Stimulated activated naive CD8-positive, alpha-beta T cell treated with anti-CD3 and anti-CD28 coated beads, Interleukin-15, amount 100 ng/mL, for 72 hours (primary cell): ENCODE measurements at regions not wholly inside any gene's neighbourhood (a gene's known extent, or its start where the extent isn't known, plus 50 kb on each side); places are given as distances from the start of the nearest gene placed in this dataset.

ENCODE experiments used
- ATAC-seq: fragments of 150-1000 bp; cut with Tn5 transposase; 2 replicates; pipeline ENCODE4 v1.10.0; 2021; ENCODE audit warnings: mild to moderate bottlenecking, moderate library complexity
- DNase-seq, 2 donors: peaks; one replicate each; pipeline ENCODE4 v3.0.0; 2021 to 2022
- H3K27ac Mint-ChIP-seq, 2 donors: one replicate each; pipeline ENCODE4 v1.8.0; 2022; ENCODE audit warnings: mild to moderate bottlenecking in 2 of 2, mixed read lengths in 2 of 2, moderate library complexity in 2 of 2
- H3K27me3 Mint-ChIP-seq: one replicate; pipeline ENCODE4 v1.8.0; 2022; ENCODE audit warnings: mixed read lengths
- H3K4me1 Mint-ChIP-seq: one replicate; pipeline ENCODE4 v1.8.0; 2022; ENCODE audit warnings: mild to moderate bottlenecking, mixed read lengths
- H3K4me3 Mint-ChIP-seq, 2 donors: one replicate each; pipeline ENCODE4 v1.8.0; 2022; ENCODE audit warnings: mild to moderate bottlenecking in 2 of 2, mixed read lengths in 2 of 2, moderate library complexity in 1 of 2
- H3K9me3 Mint-ChIP-seq, 2 donors: one replicate each; pipeline ENCODE4 v1.8.0; 2022; ENCODE audit warnings: mixed read lengths in 2 of 2

DNA sequence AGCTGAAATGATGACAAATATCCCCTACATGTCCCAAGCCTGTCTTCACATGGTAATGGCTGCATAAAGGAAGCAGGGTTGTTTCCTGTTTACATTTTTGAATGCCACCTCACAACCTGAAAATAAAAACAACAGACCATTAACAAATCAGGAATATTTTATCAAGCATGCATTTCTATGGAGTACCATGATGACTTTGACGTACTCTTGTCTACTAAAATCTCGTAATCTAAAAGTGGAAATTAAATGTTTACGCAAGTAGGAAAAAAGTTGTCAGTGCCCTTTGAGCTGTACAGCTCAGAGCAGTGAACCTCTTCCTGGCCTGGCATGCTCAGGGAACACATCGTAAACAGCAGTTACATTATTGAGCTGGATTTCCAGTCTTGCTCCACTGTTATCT lies 194.1 kb downstream of the INHBA start:
- Mint-ChIP-seq H3K9me3 (peaks cover 9 to 21% of the 10 kb centered on the region in 2 donors), H3K4me1 (no peaks in the 10 kb centered on the region), H3K27ac (no peak overlapping the region), H3K27me3 (peaks cover 6% of the 10 kb centered on the region), H3K4me3 (no peak overlapping the region)
- no peak for DNase-seq
- no peak for ATAC-seq

- Mint-ChIP-seq H3K27ac (no peak overlapping the region), H3K9me3 (peaks cover 9 to 21% of the 10 kb centered on the region in 2 donors), H3K4me3 (no peak overlapping the region), H3K27me3 (peaks cover 6% of the 10 kb centered on the region), H3K4me1 (no peaks in the 10 kb centered on the region)
- ATAC-seq (no peak), DNase-seq (no peak)
Measured at GRCh38 chr7:41507686-41508268, 195.1 kb downstream of the INHBA start.

GRCh38 chr7:41504214-41504980 lies 198.5 kb downstream of the INHBA start:
- Mint-ChIP-seq H3K9me3 (peaks cover 9 to 11% of the 10 kb centered on the region in 2 donors), H3K27ac (no peak overlapping the region), H3K4me3 (no peak overlapping the region), H3K4me1 (no peaks in the 10 kb centered on the region), H3K27me3 (peaks cover 6% of the 10 kb centered on the region)
- DNase-seq (no peak), ATAC-seq (no peak)

DNA sequence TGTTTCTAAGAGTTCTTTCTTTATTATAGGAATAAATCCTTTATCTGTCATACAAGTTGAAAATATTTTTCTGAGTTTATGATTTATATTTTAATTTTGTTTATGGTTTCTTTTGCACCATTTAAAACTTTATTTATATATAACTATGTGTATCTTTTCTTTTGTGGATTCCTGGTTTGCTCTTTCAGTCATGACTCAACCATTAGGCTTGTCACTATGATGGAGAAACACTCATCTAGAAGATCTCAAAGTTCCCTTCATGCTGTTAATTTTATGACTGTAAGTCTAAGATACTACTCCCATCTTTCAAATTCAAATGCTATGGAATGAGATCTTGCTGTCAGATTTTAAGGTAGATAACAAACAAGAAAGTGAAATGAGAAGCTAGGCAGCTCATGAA lies 199.5 kb downstream of the INHBA start:
- peaks cover 9 to 20% of the 10 kb centered on the region in 2 donors for H3K9me3 Mint-ChIP-seq
- no peak for DNase-seq
- no peak overlapping the region for H3K4me3 Mint-ChIP-seq
- no peak for ATAC-seq
- H3K27ac Mint-ChIP-seq = no peak overlapping the region
- no peaks in the 10 kb centered on the region for H3K4me1 Mint-ChIP-seq
- peaks cover 6% of the 10 kb centered on the region for H3K27me3 Mint-ChIP-seq

DNA sequence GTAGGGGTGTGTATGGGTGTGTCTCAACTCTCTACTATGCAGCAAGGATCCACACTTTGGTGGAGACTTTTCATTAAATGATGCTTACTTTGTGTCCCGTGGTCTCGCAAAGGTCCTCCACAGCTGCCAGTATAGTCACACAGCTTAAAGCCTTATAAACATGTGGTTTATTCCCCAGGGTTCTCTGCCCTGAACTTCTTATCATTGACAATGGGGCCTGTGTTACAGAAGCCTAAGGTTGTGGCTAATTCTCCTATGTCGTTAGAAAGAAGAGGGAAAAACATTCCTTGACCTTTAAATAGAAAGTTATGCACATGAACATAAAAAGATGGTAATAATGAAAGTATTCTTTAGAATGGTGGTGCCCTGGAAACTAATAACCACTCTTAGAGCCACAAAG lies 201.4 kb downstream of the INHBA start:
- Mint-ChIP-seq H3K27ac (no peak overlapping the region), H3K4me1 (no peaks in the 10 kb centered on the region), H3K27me3 (peaks cover 6% of the 10 kb centered on the region), H3K4me3 (no peak overlapping the region), H3K9me3 (peaks cover 5 to 20% of the 10 kb centered on the region in 2 donors)
- ATAC-seq (no peak), DNase-seq (no peak)

DNA sequence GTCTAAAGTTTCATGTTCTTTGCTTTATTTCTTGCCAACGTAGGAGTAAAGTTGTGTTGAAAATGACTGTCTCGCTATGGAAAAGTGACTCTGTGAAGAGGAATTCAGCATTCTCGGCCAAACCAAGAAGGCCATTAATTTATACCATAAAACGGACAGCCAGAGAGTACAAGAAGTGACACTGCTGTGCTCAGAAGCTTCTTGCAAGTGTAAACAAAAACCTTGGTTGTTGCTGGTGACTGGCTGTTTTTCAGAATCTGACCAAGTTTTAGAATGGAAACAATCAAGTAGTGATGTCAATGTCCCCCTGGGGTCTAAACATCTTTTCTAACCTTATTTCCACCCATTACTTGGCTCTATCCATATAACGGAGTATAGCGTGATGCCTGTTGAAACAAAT lies 201.9 kb downstream of the INHBA start:
- H3K9me3 Mint-ChIP-seq = peaks cover 5 to 18% of the 10 kb centered on the region in 2 donors
- ATAC-seq (no peak), DNase-seq (no peak)
- no peak overlapping the region for H3K4me3 Mint-ChIP-seq
- peaks cover 4% of the 10 kb centered on the region for H3K27me3 Mint-ChIP-seq
- no peak overlapping the region for H3K27ac Mint-ChIP-seq
- no peaks in the 10 kb centered on the region for H3K4me1 Mint-ChIP-seq

- H3K27me3 Mint-ChIP-seq = no peaks in the 10 kb centered on the region
- H3K9me3 Mint-ChIP-seq = no peaks in the 10 kb centered on the region
- no peak for ATAC-seq
Measured at GRCh38 chr7:41492603-41493002, 210.3 kb downstream of the INHBA start.

DNA sequence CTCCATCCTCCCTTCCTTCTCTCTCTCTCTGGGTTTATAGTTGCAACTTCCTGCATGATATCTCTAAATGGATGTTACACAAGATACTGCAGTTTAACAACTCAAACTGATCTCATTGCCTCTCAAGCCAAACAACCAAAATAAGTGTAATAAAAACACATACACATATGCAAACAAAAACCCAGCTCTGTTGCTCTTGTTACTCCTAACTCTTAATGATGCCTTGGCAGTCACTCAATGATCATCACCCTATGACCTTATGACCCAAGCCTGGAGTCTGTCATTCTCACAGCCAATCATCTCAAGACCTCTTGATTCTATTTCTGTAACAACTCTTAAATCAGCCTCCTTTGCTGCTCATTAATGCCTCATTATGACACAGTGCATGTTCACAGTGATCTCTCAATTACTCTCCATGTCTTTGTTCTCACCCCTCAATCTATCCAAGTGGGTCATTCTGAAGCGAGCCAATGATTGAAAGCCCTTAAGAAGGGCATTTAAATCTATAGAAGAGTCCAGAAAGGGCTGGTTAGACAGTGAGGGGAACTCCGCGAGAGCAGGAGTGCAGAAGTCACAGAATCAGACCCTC lies 210.9 kb downstream of the INHBA start:
- Mint-ChIP-seq H3K27me3 (no peaks in the 10 kb centered on the region), H3K9me3 (no peaks in the 10 kb centered on the region), H3K4me1 (no peaks in the 10 kb centered on the region), H3K4me3 (no peak overlapping the region), H3K27ac (no peak overlapping the region)
- no peak for ATAC-seq
- DNase-seq = no peak

More at GRCh38 chr7:41492603-41493002, 210.3 kb downstream of the INHBA start:
- DNase-seq = no peak
- Mint-ChIP-seq H3K27ac (no peak overlapping the region), H3K4me3 (no peak overlapping the region), H3K4me1 (no peaks in the 10 kb centered on the region)

GRCh38 chr7:41491308-41491707 lies 211.6 kb downstream of the INHBA start:
- Mint-ChIP-seq H3K4me1 (no peaks in the 10 kb centered on the region), H3K4me3 (no peak overlapping the region), H3K27ac (no peak overlapping the region), H3K9me3 (no peaks in the 10 kb centered on the region), H3K27me3 (no peaks in the 10 kb centered on the region)
- DNase-seq = no peak
- ATAC-seq = no peak

- DNase-seq (no peak), ATAC-seq (no peak)
- H3K27me3 Mint-ChIP-seq = no peaks in the 10 kb centered on the region
- H3K9me3 Mint-ChIP-seq = no peaks in the 10 kb centered on the region
- no peak overlapping the region for H3K4me3 Mint-ChIP-seq
- H3K27ac Mint-ChIP-seq = no peak overlapping the region
- H3K4me1 Mint-ChIP-seq = no peaks in the 10 kb centered on the region
Measured at GRCh38 chr7:41489885-41490284, 213.0 kb downstream of the INHBA start.

DNA sequence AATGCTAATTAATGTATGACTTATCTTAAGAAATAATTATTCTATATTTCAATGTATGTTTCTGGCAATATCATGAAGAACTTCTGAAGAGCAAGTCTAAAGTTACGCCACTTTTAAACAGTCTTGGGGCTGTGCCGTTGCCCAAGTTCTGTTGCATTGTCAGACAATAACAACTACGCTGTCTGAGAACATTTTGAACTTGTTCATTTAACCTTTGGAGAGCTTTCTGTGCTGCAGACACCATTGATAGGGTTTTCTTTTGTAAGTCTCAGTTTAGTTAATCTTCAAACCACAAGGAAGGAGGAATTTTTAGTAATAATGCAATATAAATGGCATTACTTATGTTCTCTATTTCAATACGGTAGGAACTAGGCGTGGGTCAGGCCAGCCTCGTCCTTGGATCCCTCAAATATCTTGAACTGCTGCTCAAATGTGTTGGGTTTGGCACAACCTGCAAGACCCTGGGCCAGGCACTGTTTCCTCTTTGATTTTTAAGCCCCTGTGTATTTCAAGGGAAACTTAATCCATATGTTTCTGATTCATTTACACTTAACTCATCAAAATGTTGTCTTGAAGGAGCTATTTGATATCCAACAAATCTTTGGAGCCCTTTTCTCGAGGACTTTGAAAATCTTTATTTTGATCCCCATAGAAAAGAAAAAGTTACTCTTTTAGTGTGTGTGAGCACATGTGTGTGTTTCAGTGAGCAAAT lies 215.5 kb downstream of the INHBA start:
- Mint-ChIP-seq H3K9me3 (peaks cover 0 to under 1% of the 10 kb centered on the region in 2 donors), H3K4me3 (no peak overlapping the region), H3K27ac (no peak overlapping the region), H3K27me3 (no peaks in the 10 kb centered on the region), H3K4me1 (no peaks in the 10 kb centered on the region)
- ATAC-seq (no peak), DNase-seq (no peak)

DNA sequence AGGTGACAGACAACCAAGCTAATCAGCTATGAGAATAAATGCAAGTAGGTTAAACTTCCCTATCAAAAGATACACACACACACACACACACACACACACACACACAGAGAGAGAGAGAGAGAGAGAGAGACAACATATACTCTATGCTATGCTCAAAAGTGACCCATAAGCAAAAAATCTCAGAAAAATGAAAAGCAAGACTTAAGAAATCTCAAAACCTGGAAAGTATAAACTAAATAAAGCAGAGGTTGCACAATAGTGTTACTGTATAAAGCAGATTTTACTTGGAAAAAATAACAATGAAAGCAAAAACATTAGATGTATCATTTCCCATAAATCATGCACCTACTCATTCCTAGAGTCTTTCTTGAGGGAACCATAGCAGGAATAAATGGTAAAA lies 221.5 kb downstream of the INHBA start:
- Mint-ChIP-seq H3K27ac (no peak overlapping the region), H3K4me3 (no peak overlapping the region), H3K27me3 (no peaks in the 10 kb centered on the region), H3K9me3 (peaks cover 4 to 14% of the 10 kb centered on the region in 2 donors), H3K4me1 (no peaks in the 10 kb centered on the region)
- DNase-seq (no peak), ATAC-seq (no peak)

GRCh38 chr7:41478187-41478586 lies 224.7 kb downstream of the INHBA start:
- DNase-seq (no peak), ATAC-seq (no peak)
- H3K27ac Mint-ChIP-seq = no peak overlapping the region
- H3K27me3 Mint-ChIP-seq = no peaks in the 10 kb centered on the region
- H3K9me3 Mint-ChIP-seq = peaks cover 4 to 14% of the 10 kb centered on the region in 2 donors
- H3K4me3 Mint-ChIP-seq = no peak overlapping the region
- no peaks in the 10 kb centered on the region for H3K4me1 Mint-ChIP-seq

DNA sequence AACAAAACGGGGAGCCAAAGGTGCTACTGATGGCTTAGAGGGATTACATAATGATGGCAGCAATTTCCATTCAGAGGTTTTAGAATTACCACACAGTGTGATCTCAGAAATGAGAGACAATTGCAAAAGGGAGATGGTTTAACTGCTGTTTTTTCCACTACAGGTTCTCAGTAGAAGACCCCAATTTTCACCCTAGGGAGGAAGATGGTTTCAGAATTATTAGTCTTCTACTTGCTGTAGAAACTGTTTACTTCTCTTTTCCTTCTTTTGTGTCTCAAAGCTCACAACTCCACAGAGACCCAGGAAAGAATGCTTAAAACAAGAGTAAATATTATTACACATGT lies 226.5 kb downstream of the INHBA start:
- Mint-ChIP-seq H3K4me3 (no peak overlapping the region), H3K27ac (no peak overlapping the region), H3K27me3 (no peaks in the 10 kb centered on the region), H3K9me3 (peaks cover 4 to 13% of the 10 kb centered on the region in 2 donors), H3K4me1 (no peaks in the 10 kb centered on the region)
- DNase-seq (no peak), ATAC-seq (no peak)

- DNase-seq = no peak
- Mint-ChIP-seq H3K4me3 (no peak overlapping the region), H3K4me1 (no peaks in the 10 kb centered on the region), H3K27ac (no peak overlapping the region), H3K27me3 (no peaks in the 10 kb centered on the region), H3K9me3 (peaks cover 4 to 8% of the 10 kb centered on the region in 2 donors)
- no peak for ATAC-seq
Measured at GRCh38 chr7:41475801-41476459, 227.0 kb downstream of the INHBA start.
